ENCODE measurements at regions not wholly inside any gene's neighbourhood (a gene's known extent, or its start where the extent isn't known, plus 50 kb on each side); places are given as distances from the start of the nearest gene placed in this dataset.

- H3K4me1 ChIP-seq, result peaks cover 3 to 6% (median 5%) of the 10 kb centered on the region in 3 donors
- TF ChIP-seq, protein P1, sequence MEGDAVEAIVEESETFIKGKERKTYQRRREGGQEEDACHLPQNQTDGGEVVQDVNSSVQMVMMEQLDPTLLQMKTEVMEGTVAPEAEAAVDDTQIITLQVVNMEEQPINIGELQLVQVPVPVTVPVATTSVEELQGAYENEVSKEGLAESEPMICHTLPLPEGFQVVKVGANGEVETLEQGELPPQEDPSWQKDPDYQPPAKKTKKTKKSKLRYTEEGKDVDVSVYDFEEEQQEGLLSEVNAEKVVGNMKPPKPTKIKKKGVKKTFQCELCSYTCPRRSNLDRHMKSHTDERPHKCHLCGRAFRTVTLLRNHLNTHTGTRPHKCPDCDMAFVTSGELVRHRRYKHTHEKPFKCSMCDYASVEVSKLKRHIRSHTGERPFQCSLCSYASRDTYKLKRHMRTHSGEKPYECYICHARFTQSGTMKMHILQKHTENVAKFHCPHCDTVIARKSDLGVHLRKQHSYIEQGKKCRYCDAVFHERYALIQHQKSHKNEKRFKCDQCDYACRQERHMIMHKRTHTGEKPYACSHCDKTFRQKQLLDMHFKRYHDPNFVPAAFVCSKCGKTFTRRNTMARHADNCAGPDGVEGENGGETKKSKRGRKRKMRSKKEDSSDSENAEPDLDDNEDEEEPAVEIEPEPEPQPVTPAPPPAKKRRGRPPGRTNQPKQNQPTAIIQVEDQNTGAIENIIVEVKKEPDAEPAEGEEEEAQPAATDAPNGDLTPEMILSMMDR (IDR thresholded peaks at IDR 0.05), result no peak
- TF ChIP-seq POLR2A (IDR thresholded peaks at IDR 0.05), result no peak
- H3K27me3 ChIP-seq, result peaks cover 0 to 6% (median 0%) of the 10 kb centered on the region in 4 donors
- no peak overlapping the region for H3K27ac ChIP-seq
- DNase-seq, result no peak
- no peaks in the 10 kb centered on the region for H3K9me3 ChIP-seq
- H3K4me3 ChIP-seq, result no peak overlapping the region
- intact Hi-C loops (cut with DNase I), result no loop called here
- 58 to 92% methylated on average over 1 to 2 of the region's 2 CpGs for WGBS, 2 donors
- no peaks in the 10 kb centered on the region for H3K36me3 ChIP-seq
These were observed 79.4 kb downstream of the LUZP4 start for GRCh38 chrX:115368876-115369275.

DNA sequence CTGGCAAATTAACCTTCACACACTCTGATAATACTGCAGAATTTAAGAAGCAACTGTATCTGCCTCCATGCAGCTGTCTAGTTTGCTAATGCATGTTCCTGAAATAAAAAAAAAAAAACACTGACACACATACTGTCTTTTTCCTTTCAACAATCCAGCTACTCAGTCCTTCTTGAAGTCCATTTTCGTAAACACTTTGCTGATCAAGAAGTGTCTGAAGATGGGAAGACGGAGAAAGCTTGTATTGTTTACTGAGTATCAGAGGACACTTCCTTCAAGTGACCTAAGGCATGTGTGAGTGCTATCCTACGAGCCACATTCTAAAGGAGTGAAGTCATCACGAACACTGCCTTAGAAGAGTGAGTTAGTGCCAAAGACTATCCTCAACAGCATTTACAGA lies 82.6 kb downstream of the LUZP4 start:
- no peak overlapping the region for H3K27ac ChIP-seq
- no peaks in the 10 kb centered on the region for H3K27me3 ChIP-seq
- intact Hi-C loops (cut with DNase I), result no loop called here
- no peak for DNase-seq
- TF ChIP-seq POLR2A (IDR thresholded peaks at IDR 0.05), result no peak
- TF ChIP-seq, protein P1 (IDR thresholded peaks at IDR 0.05), result no peak
- 30 to 45% methylated on average over 4 of the region's 4 CpGs for WGBS, 2 donors
- no peaks in the 10 kb centered on the region for H3K36me3 ChIP-seq
- no peak overlapping the region for H3K4me3 ChIP-seq
- H3K9me3 ChIP-seq, result no peaks in the 10 kb centered on the region
- H3K4me1 ChIP-seq, result peaks cover 3 to 6% (median 5%) of the 10 kb centered on the region in 3 donors

DNA sequence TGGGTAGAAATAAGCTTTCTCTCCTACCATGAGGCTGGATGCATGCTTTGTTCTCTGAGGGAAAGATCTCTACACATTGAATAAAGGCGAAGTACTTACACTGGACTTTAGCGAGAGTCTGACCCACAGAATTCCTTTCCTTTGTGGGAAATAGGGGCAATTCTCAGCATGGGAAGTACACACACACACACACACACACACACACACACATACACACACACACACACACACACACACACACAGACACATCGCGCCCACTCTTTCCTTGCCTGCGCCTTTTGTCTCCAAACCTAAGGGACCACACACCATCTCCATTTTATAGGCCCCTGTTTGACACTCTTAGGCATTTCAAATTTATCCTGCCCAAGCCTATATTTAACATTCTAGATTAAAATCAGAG lies 83.8 kb downstream of the LUZP4 start:
- no peak for DNase-seq
- WGBS, 2 donors, result 78 to 87% methylated on average over 3 to 5 of the region's 5 CpGs
- Histone ChIP-seq H3K27me3 (no peaks in the 10 kb centered on the region), H3K36me3 (no peaks in the 10 kb centered on the region), H3K4me1 (peaks cover 0 to 6% (median 5%) of the 10 kb centered on the region in 3 donors), H3K27ac (no peak overlapping the region), H3K4me3 (no peak overlapping the region), H3K9me3 (no peaks in the 10 kb centered on the region)
- intact Hi-C loops (cut with DNase I), result no loop called here
- no peak for TF ChIP-seq POLR2A (IDR thresholded peaks at IDR 0.05)
- TF ChIP-seq, protein P1 (IDR thresholded peaks at IDR 0.05), result no peak

DNA sequence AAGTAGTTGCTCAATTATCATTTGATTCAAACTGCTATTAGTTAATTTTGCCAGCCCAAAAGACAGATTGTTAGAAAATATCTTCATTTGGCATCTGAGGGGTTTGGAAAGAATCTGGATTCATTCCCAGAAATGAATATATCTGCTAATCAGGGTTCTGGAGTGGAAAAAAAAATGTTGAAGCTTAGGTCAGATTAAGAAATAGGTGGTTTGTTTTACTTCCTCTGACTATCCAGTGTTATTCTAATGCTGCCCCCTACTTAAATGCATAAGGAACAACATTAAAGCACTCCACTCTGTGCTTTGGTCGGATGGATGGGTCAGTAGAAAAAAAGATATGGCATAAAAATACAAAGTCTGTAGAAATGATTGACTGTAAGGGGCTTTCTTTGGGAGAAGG lies 89.0 kb downstream of the LUZP4 start:
- Histone ChIP-seq H3K36me3 (no peaks in the 10 kb centered on the region), H3K9me3 (no peaks in the 10 kb centered on the region), H3K4me1 (no peaks in the 10 kb centered on the region), H3K4me3 (no peak overlapping the region), H3K27me3 (no peaks in the 10 kb centered on the region), H3K27ac (no peak overlapping the region)
- intact Hi-C loops (cut with DNase I), result no loop called here
- WGBS, 2 donors, result 53 to 82% methylated on average over 1 of the region's 1 CpG
- no peak for TF ChIP-seq POLR2A (IDR thresholded peaks at IDR 0.05)
- TF ChIP-seq, protein P1 (IDR thresholded peaks at IDR 0.05), result no peak
- no peak for DNase-seq

- Histone ChIP-seq H3K4me1 (no peaks in the 10 kb centered on the region), H3K9me3 (no peaks in the 10 kb centered on the region), H3K36me3 (no peaks in the 10 kb centered on the region), H3K27ac (no peak overlapping the region), H3K27me3 (no peaks in the 10 kb centered on the region), H3K4me3 (no peak overlapping the region)
- intact Hi-C loops (cut with DNase I), result no loop called here
- DNase-seq, result no peak
- TF ChIP-seq, protein P1 (IDR thresholded peaks at IDR 0.05), result no peak
- no peak for TF ChIP-seq POLR2A (IDR thresholded peaks at IDR 0.05)
- whole genome bisulfite sequencing, 2 donors, result 84 to 97% methylated on average over 2 of the region's 2 CpGs
These were observed 97.8 kb downstream of the LUZP4 start for GRCh38 chrX:115387327-115387726.

Data from esophagus squamous epithelium (tissue), 5 donors.